ENCODE measurements at regions not wholly inside any gene's neighbourhood (a gene's known extent, or its start where the extent isn't known, plus 50 kb on each side); places are given as distances from the start of the nearest gene placed in this dataset.
"Not testable (repeated sequence)": the region's sequence is repeated elsewhere in the genome, so short reads cannot be mapped to it uniquely, and the experiment has no call there.

DNA sequence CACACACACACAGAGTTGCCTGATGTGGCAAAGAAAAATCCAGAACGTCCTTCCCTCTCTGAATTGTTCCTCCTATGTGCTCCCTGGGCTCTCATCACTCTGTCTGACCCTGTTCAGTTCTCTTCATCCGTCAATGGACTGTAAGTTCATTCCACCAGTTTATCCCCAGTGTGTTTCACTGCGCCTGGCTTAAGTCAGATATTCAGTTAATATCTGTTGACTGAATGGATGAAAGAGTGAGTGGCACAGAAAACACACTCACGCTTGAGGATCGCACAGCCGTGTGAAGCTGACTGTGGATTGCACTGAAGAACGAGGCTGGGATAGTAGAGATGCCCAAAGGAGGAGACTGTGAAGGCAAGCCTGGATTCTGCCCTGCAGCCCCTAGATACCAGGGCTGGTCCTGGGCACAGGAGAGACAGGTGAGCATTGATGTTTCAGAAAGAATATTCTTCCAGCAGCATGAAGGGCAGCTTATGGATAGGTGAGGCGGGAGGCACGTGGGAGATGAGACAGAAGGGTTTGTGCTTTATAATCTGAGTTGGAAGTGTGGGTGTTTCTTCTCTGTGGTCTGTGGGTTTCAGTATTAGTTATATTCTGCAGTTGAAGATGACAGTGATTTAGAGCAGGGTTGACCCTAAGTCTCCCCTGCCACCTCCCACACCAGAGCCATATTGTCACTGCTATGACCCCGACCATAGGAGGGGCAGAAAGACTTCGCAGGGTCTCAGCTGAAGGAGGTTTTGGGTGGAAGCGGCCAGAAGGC, 129.9 kb downstream of the SOCS6 start:
- no peak for DNase-seq (ENCODE audit: low spot score)

GRCh38 chr18:70417847-70418246, 129.0 kb downstream of the SOCS6 start:
- no peak for DNase-seq (ENCODE audit: low spot score)

- no peak for DNase-seq (ENCODE audit: low spot score)
Observed at GRCh38 chr18:70416496-70416895, 127.7 kb downstream of the SOCS6 start.

DNA sequence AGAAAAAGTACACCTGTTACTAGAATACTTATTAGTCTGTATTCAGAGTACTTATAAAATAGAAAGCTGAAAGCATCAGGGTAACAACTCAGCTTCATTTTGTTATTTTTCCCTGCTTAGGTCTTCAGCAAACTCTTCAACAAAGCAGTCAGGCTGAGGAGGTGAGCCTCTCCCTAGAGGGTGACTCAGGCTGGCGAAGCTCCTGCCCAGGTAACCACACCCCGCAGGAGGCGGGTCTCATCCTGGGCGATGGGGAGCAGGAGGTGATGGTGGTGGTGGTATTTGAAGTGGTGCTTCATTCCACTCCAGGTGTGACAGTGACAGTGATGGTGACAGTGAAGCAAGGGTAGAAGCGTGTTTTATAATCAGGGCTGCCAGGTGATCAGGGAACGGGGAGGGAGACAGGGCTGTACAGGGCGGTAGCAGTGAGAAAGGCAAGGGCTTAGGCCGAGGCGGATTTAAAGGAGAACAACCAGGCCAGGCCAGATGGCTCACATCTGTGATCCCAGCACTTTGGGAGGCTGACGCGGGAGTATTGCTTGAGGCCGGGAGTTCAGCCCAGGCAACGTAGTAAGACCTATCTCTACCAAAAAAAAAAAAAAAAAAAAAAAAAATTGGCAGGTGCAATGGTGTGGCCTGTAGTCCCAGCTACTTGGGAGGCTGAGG, 127.1 kb downstream of the SOCS6 start:
- peak; percentile 73 for DNase-seq (ENCODE audit: low spot score)

- DNase-seq (ENCODE audit: low spot score): no peak
Observed at GRCh38 chr18:70414315-70414900, 125.6 kb downstream of the SOCS6 start.

GRCh38 chr18:70413455-70413854, 124.6 kb downstream of the SOCS6 start:
- DNase-seq (ENCODE audit: low spot score): no peak

DNA sequence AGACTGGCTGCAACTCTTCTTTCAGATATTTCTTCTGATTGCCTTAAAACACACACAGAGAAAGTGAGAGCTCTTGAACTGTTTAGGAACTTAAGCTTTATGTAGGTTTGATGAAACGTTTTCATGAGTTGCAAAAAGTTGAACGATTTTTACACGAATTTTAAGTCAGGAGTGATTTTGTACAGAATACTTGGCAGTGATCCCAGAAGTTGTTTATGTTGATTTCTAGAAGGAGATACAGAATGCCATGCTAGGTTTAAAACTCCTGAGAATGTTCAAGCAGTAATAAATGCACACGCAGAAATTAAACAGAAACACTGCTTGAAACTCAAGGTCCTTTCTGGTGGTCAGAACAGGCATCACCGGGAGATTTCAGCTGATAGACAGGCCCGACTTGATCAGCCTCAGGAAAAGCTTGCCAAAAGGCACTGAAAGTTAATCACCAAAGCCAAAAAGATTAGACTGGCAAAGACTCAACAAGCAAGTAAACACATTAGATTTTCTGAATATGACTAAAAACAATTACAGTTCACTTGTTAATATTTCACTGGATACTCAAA, 123.1 kb downstream of the SOCS6 start:
- no peak for DNase-seq (ENCODE audit: low spot score)

- DNase-seq (ENCODE audit: low spot score): no peak
Observed at GRCh38 chr18:70411307-70411706, 122.5 kb downstream of the SOCS6 start.

DNA sequence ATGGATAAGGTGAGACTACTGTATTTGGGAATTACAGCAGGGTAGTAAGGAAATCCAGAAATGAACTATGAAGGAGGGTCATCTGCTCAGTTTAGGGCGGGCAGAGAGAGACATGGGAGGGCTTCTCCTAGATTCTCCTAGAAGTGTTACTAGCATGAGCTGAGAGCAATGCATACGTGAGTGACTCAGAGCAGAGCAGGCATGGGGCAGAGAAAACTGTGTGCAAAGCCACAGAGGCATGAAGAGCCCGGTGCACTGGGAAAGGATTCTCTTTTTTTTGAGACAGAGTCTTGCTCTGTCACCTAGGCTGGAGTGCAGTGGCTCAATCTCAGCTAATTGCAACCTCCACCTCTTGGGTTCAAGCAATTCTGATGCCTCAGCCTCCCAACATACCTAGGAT, 116.2 kb downstream of the SOCS6 start:
- DNase-seq (ENCODE audit: low spot score): no peak

GRCh38 chr18:70400476-70400875, 111.6 kb downstream of the SOCS6 start:
- no peak for DNase-seq (ENCODE audit: low spot score)

DNA sequence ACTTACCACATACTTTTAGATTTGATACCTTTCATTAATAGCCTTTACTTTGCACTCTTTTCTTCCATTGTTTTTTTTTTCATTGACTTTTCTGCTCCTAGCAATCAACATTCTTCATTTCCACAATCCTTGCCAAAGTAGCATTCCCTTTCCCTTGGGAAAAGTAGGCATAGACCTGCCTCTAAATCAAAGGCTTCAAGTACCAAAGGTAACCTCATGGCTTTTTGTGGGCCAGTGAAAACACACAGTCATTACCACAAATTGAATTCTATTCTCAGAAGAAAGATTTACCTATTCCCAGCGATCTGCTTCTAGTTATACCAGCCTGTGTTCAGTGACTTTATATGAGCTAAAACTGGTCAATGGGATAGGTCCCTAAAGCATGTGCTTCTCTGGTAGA, 109.2 kb downstream of the SOCS6 start:
- no peak for DNase-seq (ENCODE audit: low spot score)

DNA sequence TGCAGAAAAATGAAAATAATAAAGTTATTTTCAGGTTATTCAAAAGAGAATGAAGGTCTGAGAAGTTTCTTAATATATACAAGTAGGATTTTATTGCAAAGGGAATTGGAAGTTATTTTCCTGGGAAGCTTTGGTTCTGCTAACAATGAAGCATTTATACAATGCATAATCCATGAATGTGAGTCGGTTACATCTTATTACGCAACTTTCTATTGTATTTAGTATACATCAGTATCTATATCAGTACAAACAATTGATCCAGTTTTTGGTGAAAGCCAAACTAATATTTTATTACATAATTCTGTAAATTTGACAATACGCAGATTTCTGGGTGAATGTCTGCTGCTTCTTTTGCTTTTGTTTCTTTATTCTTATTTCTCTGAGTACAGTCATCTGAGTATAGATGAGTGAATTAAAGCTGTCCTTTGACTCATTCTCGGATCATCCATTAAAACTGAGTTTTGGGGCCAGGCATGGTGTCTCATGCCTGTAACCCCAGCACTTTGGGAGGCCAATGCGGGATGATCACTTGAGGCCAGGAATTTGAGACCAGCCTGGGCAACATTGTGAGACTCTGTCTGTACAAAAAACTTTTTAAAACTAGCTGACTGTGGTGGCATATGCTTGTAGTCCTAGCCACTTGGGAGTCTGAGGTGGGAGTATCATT, 108.5 kb downstream of the SOCS6 start:
- DNase-seq (ENCODE audit: low spot score): no peak

DNA sequence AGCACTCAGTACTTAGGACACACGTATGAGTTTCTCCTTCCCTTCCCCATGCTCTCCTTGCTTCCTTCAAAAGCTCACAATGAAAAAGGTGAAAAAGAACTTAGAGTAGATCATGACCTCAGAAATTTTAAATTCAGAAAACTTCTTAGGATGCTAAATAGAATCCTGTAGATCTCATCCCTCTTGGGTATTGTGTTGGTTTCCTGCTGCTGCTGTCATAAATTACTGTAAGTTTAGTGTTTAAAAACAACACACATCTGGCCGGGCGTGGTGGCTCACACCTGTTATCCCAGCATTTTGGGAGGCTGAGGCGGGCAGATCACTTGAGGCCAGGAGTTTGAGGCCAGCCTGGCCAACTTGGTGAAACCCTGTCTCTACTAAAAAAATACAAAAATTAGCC, 106.9 kb downstream of the SOCS6 start:
- not testable (repeated sequence) for DNase-seq (ENCODE audit: low spot score)

DNA sequence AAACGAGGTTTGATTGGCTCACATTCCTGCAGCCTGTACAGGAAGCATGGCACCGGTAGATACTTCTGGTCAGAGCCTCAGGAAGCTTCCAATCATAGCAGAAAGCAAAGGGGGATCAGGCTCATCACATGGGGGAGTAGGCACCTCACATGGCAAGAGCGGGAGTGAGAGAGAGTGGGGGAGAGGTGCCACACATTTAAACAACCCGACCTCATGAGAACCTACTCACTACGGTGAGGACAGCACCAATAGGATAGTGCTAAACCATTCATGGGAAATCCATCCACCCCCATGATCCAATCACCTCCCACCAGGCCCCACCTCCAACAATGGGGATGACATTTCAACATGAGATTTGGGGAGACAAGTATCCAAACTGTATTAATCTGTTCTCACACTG, 105.8 kb downstream of the SOCS6 start:
- DNase-seq (ENCODE audit: low spot score): no peak

- no peak for DNase-seq (ENCODE audit: low spot score)
Observed at GRCh38 chr18:70390371-70391090, 101.7 kb downstream of the SOCS6 start.

- DNase-seq (ENCODE audit: low spot score): not testable (repeated sequence)
Observed at GRCh38 chr18:70389036-70389435, 100.2 kb downstream of the SOCS6 start.

GRCh38 chr18:70387027-70387426, 98.2 kb downstream of the SOCS6 start:
- no peak for DNase-seq (ENCODE audit: low spot score)

- no peak for DNase-seq (ENCODE audit: low spot score)
Observed at GRCh38 chr18:70386582-70386981, 97.7 kb downstream of the SOCS6 start.

GRCh38 chr18:70385474-70385873, 96.6 kb downstream of the SOCS6 start:
- DNase-seq (ENCODE audit: low spot score): no peak

- DNase-seq (ENCODE audit: low spot score): peak; percentile 80
Observed at GRCh38 chr18:70384181-70384790, 95.4 kb downstream of the SOCS6 start.

GRCh38 chr18:70382992-70383717, 94.3 kb downstream of the SOCS6 start:
- no peak for DNase-seq (ENCODE audit: low spot score)
